ENCODE measurements at regions not wholly inside any gene's neighbourhood (a gene's known extent, or its start where the extent isn't known, plus 50 kb on each side); places are given as distances from the start of the nearest gene placed in this dataset.

- TF ChIP-seq, protein P1, sequence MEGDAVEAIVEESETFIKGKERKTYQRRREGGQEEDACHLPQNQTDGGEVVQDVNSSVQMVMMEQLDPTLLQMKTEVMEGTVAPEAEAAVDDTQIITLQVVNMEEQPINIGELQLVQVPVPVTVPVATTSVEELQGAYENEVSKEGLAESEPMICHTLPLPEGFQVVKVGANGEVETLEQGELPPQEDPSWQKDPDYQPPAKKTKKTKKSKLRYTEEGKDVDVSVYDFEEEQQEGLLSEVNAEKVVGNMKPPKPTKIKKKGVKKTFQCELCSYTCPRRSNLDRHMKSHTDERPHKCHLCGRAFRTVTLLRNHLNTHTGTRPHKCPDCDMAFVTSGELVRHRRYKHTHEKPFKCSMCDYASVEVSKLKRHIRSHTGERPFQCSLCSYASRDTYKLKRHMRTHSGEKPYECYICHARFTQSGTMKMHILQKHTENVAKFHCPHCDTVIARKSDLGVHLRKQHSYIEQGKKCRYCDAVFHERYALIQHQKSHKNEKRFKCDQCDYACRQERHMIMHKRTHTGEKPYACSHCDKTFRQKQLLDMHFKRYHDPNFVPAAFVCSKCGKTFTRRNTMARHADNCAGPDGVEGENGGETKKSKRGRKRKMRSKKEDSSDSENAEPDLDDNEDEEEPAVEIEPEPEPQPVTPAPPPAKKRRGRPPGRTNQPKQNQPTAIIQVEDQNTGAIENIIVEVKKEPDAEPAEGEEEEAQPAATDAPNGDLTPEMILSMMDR (IDR thresholded peaks at IDR 0.05), result no peak
- no peak for TF ChIP-seq EZH2 (IDR thresholded peaks at IDR 0.05; ENCODE audit: borderline replicate concordance, insufficient read depth, low read depth, low read length, poor library complexity, severe bottlenecking)
Observed at GRCh38 chr2:194962254-194962653, 694.8 kb upstream of the SLC39A10 start.

Data from B cell (primary cell).